NCI-H2196 (cell line): ENCODE measurements at regions not wholly inside any gene's neighbourhood (a gene's known extent, or its start where the extent isn't known, plus 50 kb on each side); places are given as distances from the start of the nearest gene placed in this dataset.

Source experiments
- DNase-seq: peaks from one replicate; lab custom pipeline; 2025; ENCODE audit not compliant: unreplicated experiment; lab: John Stamatoyannopoulos, UW

DNA sequence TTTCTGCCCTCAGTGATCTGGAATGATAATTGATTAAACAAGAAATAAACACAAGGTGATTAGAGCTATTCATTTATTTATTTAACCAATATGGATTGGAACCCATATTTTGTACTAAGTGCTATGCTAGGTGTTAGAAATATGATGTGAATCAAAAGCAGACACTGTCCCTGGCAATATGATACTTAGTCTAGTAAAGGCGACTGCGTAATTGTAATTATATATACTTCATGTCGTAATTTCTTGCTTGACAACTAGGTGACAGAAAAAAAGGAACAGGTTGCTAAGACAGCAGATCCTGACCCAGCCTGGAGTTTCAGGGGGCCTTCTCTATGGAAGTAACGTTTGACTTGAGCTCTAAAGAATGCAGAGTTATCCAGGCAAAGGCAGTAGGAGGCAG lies 236.5 kb upstream of the F9 start:
- DNase-seq = no peak

DNA sequence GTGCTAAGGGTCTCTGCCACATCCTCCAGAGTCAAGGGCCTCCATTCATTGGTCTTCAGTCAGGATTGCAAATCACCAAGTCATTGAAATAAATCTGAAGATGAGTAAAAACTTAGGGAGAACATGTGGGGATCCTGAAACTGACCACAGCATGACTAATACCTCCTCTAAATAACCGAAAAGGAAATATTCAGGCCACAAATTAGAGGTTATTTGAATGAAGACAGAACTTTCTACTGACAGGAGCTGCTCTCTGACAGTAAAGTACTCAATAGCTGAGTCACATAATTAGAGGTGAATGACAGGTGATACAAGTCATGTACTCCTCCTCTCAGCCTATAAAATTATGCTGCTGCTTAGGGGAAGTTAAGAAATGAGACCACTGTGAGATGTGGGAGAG lies 240.2 kb upstream of the F9 start:
- no peak for DNase-seq

DNA sequence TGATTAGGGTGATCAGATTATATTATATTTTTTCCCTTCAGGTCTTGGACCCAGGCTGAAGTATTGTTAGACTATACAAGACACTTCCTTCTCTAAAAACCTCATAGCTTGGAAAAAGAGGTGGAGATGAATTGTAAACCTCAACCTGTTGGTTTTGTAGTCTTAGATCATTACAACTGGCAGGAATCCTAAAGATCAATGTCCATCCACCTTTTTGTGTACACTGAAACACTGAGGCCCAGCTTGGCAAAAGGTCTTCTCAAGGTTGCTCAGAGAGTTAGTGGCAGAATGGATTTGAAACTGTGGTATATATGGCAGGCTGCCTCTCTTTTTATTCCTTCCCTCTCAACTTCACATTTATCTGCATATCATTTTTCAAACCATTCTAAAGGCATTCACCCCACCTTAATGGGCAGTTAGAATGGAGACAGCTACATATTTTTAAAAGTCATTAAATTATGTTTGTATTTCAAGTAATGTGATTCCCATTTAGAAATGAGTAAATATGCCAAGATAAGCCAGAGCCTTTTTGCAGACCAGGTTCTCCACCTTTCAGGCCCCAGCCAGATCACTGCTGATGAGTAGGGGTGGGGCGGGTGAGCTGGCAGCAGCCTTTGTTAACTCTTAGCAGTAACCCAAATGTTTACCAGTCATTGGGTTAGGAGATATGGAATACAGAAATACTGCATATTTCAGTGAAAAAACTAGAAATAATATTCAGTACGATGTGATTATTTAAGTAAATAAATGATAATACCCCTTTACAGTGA lies 243.2 kb upstream of the F9 start:
- peak; percentile 11 for DNase-seq

DNA sequence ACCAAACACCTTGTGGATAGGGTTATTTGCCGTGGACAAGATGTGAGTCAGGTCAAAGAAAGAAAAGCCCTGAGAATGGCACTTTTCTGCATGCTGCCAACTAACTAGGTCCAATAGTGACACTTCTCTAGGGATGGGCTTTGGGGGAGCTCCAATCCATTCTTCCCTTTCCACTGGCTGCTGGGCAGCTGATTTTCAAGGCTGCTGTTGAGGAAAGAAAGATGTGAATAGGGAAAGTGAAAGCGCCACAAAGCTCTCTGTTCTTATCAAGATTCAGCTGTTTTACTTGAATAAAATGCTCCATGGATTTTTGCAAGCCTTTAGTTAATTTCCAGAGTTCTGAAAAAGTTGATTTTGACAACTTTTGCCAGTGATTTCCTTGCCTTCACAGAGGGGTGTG lies 244.2 kb upstream of the F9 start:
- DNase-seq = no peak

DNA sequence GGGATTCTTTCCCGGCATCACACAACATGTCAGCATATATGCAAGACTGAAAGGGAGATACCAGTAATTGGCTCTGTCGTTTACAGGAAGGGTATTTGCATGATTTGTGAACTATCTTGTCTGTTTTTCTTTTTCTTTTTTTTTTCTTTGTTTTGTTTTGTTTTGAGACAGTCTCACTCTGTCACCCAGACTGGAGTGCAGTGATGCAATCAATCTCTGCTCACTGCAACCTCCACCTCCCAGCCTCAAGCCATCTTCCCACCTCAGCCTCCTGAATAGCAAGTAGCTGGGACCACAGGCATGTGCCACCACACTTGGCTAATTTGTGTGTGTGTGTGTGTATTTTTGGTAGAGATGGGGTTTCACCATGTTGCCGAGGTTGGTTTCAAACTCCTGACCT lies 262.7 kb upstream of the F9 start:
- no peak for DNase-seq

DNA sequence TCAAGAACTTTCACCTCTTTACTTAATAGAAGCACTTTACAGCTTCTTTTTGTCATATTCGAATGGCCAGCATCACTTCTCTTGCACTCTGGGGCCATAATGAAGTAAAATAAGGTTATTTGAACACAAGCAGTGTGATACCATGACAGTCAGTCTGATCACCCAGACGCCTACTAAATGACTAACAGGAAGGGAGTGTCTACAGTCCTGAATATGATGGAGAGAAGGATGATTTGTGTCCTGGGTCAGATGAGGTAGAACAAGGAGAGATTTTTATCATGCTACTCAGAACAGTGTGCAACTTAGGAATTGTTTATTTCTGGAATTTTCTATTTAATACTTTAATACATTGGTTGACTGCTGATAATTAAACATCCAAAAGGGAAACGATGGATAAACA lies 284.2 kb upstream of the F9 start:
- DNase-seq = no peak

DNA sequence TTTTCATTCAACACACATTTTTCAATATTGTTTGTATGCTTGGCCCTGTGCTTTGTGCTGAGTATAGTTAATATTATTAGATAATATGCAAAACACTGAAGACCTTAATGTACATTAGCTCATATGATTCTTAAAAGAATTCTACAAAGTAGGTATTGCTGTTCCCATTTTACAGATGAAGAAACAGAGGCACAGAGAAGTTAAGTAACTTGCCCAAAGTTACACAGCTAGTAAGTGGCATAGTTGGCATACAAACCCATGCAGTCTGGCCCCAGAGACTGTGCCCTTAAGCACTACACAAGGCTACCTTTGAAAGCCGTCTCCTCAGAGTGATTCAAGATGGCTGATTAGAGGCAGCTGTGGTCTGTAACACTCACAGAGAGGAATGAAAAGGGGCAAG lies 293.4 kb upstream of the F9 start:
- no peak for DNase-seq

DNA sequence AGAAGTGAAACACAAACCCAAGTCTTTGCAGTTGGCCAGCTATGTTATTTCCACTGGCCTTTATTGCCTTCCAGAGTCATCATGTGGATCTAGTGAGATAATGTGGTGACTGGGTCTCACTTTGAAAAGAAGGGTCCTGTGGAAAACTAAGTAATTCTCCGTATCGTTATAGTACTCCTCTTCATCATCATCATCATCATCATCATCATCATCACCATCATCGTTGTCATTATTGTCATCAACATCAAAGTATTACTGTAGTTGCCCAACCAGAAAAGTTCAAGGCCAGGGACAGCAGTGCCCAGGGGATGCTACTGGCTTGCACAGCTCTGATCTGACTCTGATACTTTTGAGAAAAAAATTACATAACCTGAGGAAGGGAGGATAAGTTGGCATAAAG lies 295.6 kb upstream of the F9 start:
- DNase-seq = no peak

DNA sequence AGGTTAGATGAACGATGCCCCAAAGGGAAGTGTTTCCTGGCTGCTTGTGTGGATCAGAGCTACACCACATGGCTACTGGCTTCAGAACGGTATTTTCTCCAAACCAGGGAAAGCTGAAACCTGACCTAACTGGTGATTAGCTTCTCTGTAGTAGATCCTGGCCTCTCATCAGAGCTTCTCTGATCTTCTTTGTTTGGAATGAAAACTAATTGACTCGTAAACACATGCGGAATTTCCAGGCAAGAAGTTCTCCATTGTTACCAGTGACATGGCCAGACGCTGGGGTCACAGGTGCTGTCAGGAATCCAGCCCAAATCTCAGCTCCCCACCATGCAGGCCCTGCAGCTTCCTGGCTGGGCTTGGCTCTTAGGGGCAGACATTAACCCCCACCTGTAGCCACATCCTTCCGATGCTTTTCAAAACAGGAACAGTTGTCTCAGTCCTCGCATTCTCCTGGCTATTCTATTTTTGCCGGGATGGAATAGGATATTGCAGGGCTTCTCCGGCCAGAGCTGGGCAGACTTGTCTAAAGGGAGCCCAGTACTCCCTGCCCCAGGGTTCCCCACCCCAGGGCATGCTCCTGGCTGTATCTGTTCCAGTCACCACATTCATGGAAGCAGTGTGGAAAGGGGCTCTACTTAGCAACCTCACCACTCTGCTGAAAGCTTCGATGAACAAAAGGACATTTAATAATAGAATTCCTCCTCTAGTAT lies 305.4 kb upstream of the F9 start:
- DNase-seq = no peak

DNA sequence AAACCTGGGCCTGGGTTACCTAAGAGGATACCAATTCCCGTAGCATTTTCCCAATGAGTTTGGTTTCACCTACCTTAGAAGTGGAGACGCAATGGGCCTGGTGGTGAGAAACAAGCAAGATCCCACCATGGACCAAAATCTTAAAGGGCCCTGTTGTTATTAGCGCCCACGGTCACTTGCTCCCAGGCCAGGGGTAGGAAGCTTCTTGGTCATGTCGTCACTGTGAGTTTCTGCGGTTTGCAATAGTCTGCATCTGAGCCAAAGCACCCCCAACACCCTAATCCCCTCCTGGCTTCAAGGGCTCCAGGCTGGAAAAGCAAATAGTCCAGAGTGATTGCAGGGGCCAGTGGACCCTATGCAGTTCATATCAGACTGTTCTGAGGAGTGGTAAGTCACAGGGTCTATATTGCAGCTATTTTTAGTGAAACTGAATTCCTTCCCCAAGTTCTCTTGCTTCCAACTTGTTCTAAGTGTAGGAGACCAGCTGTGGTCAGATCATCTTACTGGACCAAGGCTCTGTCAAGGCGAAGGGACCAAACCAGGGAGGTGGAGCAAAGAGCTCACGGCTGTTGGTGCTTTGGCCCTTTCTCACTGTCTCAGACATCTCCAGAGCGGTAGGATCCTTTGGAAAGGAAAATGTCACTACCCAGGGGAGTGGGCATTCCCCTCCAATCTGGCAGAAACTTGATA lies 307.9 kb upstream of the F9 start:
- no peak for DNase-seq

DNA sequence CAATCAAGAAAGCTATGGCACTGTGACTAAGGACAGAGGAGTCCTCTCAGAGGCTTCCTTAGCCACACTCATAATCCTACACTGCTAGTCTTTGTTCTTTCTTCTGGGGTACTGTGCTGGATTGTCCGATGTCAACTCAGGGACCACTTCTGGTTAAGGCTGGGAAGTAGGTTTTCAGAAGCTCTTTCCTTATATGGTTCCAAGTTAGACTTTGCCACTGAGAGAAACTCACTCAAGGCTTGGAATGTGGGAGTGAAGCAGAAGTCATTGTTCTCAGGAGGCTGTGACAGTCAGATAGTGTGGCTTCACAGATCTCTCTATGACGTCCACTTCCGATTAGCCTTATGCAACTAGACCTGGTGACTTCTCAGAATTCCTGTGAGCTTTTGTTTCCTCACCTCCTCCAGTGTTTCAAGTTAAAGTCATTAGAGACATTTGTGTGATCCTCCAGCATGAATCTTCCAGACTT lies 317.3 kb upstream of the F9 start:
- no peak for DNase-seq

DNA sequence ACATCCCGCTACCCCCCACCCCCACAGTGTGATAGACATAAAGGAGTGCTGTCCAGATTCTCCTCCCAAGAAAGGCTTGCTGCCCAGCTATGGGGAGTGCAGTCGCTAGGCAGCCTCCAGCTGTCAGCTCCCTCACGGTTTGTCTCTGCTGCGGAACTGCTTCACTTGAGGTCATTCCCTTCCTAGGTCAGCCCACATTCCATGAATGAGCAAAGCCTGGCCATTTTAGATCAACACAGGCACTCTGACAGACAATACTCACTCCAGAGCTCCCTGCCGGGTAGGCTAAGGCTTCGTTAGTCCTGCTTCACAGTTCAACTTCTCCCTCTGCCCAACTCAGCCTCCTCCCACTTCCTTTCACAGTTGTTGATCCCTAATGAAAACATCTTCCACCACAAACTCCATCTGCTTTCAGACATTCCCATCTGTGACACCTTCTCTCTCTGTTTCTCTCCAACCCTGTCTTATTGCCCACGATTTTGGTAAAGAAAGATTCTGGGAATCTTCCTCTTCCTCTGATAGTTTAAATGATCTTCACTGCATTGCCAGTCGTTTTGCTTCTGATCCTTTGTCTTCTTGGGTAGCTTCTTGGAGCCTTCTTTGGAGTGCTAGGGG lies 318.9 kb upstream of the F9 start:
- DNase-seq = no peak

DNA sequence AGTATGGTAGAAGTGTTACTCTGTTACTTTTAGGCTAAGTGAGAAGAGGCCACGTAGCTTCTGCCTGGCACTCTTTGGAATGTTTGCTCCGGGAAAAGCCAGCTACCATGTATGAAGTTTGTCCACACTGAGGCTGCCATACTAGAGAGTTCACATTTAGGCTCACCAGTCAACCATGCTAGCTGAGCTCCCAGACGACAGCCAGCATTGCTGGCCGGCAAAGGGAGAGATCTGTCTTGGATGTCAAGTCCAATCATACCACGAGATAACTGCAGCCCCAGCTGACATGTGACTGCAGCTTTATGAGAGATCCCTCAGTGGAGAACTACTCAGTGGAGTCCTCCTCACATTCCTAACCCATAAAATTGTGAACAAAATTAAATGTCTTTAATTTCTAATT lies 321.2 kb upstream of the F9 start:
- no peak for DNase-seq

DNA sequence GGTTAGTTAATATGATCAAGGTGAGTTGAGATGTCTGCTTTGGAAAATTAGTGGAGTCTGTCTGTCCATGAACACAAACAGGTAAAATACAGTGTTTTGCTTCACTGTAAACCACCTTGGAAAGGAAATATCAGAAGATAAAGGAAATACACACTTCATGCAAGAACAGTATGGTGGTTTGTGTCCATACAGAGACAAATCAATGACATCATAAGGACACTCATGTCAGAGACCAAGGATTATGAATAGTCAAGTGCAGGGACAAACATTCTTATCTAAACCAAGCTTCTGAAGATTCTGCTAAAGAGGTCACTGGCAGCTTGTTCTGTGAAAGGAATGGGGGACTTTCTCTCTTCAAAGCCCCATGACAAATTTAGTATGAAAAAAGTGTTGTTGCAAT lies 322.9 kb upstream of the F9 start:
- no peak for DNase-seq

DNA sequence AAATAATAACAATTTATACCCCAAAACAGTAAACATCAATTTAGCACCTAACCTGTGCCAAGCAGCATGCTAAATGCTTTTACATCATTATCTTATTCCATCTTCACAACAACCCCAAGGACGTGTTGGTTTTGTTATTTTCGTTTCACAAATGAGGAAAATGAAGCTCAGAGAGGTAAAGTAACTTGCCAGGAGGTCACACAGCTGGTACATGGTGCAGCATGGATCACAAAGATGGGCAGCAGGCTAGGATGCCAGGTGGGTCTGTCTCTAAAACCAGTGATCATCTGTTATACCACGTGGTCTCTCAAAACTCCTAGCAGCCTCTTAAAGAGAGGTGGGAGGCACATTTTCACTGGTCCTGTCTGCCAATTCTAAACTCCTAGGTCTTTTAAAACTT lies 323.6 kb upstream of the F9 start:
- no peak for DNase-seq

DNA sequence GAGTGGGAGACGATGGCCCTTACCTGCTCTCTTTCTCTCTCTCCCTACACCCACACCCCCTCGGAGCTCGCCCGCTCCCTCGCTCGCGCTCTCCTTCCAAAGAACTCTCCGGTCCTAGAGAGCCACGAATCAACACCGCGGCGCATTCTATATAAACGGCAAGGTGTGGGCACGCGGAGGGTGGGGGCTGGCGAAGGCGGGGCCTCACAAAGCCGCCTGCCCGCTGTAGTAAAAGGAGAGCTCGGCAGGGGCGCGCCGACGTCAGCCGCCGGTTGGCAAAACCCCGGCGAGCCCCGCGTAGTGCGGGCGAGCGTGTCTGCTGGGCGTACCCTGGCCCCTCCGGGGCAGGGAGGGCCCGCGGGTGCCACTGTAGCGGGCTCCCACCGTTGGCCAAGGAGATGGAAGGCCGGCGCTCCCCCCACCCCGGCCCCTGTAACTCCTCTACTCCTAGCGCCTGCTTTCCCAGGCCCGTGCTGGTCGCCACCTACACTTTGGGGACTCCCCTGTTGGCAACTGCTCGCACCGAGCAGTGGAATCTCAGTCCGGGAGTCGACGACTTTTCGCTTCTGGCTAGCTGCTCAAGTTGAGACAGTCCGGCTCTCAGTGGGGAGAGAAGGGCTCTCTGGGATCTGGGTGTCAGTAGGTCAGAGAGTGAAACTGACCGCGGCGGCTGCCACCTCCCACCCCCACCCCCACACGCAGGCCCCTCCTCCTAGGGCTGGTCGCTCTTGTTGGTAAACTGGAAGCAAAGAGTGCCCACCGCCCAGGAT lies 325.5 kb upstream of the F9 start:
- DNase-seq = peak; percentile 53

DNA sequence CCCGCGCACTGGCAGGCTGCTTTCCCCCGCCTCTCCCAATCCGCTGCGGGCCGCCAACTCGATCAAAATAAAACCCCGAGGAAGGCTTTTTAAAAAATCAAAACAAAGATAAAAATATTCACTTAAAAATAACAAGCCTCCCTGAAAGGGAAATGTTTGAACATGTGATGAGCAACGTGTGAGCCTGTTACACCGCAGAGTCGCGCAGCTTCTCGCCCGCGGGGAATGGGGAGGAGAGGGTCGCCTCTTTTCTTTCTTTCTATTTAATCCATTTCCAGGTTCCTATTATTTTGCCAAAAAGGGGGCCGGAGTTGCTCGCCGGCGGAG lies 326.0 kb upstream of the F9 start:
- no peak for DNase-seq

DNA sequence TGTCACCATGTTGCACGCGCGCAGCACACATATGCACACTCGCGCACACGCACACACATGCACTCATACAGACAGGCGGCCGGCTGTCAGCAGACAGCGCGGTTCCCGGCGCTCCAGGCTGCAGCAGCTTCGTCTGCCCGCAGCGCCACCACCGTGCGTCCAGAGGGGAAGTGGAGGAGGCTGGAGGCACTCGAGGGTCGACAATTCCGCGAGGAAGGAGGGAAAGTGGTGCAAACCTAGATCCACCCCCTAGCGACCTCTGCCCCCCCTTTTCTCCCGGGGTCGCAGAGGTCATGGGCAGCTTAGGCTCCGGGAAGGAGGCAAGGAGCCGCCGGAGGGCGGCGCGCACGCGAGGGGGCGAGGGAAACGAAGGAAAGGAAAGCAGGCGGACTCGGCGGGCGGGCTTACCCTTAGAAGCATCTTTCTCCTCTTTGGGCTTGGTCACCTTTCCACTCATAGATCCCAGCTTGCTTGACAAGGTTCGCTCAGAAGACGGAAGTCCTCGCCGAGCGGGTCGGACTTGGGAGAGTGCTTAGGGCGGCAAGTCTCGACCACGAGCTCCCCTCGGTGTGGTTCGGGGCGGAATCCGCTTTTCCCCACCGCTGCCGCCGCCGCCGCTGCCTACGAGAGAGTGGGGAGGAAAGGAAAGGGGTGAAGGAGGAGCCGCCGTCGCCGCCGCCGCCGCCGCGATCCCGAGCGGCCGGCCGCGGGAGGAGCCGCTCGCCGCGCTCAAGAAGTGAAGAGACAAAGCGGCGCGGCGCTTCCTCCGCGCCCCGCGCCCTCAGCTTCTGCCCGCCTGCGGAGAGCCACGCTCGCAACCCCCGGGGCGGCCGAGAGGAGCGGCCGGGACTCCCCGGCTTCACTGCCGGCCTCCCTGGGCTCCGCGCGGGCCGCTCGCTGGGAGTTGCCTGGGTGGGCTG lies 326.6 kb upstream of the F9 start:
- DNase-seq = peak; percentile 22

DNA sequence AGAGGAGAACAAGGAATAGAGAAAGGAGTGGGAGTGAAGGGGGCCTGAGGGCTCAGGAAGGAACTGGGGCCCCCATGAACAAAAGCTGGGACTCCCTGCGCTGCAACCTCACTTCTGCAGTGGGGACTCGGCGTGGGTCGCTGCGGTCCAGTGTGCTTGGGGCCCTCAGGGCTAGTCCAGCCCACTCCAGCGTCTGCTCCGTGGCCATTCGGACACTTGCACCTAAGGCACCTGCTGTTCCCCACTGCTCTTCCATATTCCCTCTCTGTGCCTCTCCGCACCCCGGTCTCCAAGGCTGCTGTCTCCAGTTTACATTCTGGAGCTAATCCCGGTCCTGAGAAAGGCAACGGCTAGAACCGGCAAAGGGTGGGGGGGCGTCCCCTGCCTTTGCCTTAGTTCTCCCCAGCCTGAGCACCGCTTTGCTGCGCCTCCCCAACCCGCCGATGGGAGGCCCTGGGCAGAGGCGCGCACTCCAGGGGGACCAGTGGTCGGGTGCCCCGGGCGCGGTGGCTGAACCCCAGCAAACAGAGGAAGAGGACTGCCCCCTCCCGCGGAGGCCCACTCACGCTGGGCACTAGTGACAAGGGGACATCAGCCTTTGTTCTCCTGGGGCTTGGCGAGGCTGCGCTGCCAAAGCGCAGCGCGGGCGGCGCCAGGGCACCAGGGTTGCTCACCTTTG lies 327.7 kb upstream of the F9 start:
- no peak for DNase-seq

DNA sequence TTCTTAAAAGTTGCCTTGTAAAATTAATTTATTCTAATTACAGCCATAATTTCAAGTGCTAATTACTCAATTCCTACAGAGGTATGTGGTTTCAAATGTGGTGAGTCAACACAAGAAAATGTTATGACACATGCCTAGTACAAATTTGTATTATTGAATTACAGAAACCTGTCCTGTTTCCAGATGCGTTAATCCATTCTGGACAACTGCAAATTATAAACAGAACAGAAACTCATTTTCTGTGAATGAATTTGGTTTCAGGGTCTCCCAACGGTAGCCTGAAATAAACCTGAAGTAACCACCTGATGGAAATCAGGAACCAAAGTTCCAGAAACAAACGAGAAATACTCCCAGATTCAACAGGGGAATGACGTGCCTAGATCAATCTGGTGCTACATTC lies 328.6 kb upstream of the F9 start:
- no peak for DNase-seq
